HG02943 (cell line): ENCODE measurements at regions not wholly inside any gene's neighbourhood (a gene's known extent, or its start where the extent isn't known, plus 50 kb on each side); places are given as distances from the start of the nearest gene placed in this dataset.
"Not testable (repeated sequence)": the region's sequence is repeated elsewhere in the genome, so short reads cannot be mapped to it uniquely, and the experiment has no call there.

Experiments
- ATAC-seq: cut with Tn5 transposase; IDR thresholded peaks from one replicate; pipeline ENCODE4 v1.9.1; 2021; ENCODE audit warnings: mild to moderate bottlenecking, low read depth, moderate library complexity; ENCODE audit not compliant: unreplicated experiment

DNA sequence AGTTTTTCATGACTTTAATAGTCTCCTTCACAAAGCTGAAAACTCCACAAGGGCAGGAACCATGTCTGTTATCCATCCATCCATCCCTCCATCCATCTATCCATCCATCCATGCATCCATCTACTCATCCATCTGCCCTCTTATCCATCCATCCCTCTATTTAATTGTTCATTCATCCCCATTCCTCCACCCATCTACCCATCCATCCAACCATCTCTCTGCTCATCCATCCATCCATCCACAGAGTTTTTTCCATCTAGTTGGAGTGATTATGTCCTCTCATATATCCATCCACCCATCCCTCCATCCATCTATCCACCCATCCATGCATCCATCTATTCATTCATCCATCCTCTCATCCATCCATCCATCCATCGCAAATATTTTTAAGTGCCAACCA, 237.9 kb downstream of the EMX2 start:
- no peak for ATAC-seq

DNA sequence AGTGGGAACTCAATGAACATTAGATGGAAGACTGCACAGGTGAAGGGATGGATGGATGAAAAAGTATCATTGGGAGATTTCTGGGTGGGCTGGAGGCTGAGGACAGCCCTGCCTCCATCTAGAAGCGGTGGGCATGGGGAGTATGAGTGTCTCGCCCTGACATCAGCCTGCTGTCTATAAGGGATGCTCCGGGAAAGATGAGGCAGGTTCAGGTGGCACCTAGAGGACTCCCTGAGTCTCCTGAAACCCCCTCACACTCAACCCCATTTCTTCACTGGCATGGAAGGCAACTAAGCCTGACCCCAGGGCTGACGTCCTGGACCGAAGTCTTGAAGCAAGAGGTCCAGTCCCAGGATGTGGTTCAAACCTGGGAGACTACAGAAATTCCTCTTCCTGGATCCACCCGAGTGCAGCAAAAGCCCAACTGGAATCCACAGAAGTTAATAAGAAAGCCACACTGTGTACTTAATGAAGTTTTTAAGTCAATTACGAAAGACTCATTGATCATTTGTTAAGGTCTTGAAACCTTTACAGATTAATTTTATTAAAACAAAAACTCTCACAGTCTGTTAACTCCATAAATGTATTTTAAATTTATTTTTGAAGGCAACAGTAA, 238.8 kb downstream of the EMX2 start:
- ATAC-seq = no peak

DNA sequence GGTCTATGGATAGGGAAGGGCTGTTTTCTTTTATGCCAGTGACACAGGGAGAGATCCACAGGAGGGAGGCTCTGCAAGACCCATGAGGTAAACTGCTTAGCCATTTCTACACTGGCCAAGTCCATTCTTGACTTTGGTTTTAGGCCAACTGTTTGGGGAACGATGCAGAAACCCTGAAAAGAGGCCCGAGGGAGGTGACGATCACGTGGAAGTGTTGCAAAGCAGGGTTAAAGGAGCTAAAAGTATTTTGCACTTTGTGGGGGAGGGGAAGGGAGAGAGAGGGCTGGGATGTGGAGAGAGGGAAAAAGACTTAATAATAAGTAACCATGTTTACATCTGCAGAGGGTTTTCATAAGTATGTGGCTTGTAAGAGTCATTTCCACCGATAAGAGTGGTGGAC, 239.7 kb downstream of the EMX2 start:
- ATAC-seq = no peak

DNA sequence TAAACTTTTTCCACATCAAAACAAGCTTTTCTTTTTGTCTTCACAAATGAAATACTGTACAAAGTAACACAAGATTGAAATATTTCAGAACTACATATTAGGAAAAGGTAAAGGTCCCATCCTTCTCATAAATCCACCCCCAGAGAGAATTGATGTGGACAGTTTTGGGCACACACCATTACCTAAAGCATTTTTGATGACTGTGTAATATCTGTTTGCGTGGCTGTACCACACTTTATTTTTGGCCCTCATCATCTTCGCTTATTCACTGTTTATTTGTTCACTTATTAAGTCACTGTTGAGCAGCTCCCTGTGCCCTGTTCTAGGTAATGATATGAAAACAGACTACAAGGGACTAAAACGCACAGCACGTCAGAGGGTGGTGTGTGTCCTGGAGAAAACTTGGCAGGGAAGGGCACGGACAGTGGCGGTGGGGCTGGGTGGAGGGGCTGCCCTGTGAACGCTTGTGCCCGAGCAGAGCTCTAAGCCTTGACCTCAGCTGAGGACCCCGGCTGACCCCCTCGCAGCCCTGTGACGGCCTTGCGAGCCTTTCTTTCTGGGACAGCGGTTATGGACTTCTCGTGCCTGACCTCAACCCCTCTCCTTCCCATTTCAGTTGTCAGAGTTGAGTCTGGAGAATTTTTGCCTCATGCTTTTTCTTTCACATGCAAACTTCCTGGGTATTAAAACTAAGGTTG, 241.3 kb downstream of the EMX2 start:
- no peak for ATAC-seq

DNA sequence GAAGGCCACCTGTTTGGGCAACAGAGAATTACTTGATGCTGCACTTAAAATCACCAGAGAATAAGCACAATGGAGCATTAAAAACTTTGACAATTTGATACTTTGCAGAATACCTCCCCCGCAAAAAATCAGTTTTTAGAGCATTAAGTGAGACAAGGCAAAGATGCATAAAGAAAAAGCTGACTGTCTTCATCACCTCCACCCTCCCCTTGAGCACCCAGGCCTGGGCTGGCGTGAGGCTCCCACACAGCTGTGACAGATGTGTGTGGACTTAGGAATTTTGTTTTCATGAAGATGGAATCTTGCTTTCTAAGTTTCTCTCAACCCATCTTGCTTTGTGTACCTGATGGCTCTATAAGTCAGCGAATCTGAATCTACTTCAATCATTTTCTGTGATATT, 242.2 kb downstream of the EMX2 start:
- no peak for ATAC-seq

DNA sequence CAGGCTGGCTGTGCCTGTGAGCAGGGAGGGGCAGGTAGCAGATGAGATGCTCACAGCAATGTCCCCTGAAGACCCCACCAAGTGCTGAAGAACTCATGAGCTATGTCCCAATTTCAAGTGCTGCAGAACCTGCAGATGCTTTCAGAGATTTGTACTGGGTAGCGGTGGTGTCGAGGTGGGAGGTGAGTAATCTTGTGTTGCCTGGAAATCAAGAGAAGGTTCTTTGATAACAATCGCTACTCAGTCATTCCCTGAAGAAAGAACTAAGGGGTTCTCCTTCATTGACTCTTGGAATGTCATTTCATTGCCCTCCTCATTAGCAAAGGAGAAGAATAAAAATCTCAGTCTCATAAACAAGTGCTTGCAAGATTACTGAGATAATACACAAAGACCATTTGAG, 246.4 kb downstream of the EMX2 start:
- ATAC-seq = no peak

DNA sequence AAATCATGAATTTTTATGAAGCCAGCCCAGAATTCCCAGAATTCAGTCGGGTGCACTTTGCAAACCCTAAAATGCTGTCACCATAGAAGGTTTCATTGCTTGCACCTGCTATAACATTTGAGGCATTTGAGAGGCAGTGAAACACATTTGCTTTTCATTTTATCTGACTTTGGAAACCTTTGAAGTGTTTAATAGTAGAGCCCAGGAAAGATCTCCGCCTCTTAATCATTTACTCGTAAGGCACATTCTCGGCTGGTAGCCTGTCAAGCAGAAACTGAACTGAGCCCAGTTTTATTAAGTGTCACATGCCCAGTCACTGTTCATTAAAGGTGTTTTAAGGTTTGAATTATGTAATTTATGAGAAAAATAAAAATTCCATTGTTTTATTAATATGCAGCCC, 247.6 kb downstream of the EMX2 start:
- no peak for ATAC-seq

DNA sequence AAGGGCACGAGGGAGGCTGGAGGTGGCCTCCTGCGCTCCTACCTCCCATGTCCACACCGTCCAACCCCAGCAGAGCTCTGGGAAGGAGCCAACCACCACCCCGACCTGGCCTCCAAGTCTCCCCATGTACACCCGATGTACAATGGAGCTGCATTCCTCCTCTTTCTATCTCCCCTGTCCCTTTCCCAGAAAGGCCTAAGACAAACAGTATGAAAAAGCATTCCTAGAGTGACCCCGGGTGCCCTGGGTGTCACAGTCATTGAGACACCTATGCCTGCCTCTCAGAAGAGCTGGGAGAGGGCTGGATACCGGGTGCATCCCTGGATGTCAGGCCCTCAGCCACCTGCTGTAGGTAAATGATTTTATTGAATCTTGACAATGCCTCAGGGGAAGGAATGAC, 248.1 kb downstream of the EMX2 start:
- no peak for ATAC-seq

DNA sequence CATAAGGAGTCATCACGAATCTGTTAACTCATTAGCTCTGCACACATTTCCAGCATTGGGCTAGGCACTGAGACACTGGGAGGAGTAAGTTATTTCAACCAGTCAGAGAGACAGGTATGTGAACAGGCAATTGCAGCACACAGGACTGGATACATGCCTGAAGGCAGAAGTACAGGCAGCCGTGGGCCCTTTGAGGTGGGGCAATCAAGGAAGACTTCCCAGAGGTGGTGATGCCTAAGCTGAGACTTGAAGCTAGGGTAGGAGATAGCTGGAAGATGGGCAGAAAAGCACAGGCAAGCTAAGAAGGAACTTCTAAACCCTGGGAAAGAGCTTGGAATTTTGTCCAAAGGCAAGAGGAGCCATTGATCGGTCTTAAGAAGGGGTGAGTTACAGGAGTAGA, 249.7 kb downstream of the EMX2 start:
- ATAC-seq = no peak

DNA sequence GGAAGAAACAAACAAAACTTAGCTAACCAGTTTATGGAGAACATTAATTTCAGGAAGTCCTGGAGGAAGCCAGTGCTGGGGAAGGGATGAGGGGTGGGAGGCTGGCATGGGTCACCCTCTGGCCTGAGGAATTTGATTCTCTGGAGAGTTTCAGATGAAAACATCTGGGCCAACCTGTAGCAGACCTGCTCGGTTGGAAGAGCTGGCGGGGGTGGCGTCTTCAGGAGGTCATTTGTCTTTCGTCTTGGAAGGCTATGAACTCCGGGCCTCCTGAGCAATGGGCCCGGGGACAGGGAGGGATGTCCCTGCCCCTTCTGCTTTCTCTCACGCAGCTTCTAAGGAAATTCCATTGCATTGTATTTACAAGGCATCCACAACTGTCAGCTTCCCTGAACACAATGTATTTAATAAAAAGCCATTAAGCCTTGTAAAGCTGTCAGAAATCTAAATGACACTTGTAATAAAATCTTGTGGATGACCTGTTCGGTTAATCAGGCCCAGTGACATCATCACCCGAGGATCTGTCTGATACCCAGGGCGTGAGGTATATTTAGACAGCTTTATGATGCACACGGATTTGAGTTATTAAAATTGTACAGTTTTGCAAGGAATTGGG, 250.5 kb downstream of the RAB11FIP2 start:
- ATAC-seq = no peak

DNA sequence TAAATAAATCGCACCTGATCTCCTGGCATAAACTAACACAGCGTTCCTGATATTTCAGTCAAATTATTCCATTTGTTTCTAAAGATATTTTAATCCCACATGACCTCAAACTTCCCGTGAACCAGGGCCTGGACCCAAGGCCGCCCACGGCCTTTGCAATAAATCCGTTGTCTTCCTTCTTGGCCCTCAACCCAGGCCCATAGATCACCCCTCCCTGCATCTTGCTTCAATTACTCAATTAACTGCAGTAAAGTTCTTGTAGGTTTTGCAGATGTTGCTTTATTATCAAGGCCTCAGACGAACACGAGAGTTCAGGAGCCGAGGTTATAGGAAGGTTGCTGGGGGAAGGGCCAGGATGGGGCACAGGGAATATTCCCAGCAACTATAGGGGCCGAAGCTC, 249.4 kb downstream of the RAB11FIP2 start:
- no peak for ATAC-seq

DNA sequence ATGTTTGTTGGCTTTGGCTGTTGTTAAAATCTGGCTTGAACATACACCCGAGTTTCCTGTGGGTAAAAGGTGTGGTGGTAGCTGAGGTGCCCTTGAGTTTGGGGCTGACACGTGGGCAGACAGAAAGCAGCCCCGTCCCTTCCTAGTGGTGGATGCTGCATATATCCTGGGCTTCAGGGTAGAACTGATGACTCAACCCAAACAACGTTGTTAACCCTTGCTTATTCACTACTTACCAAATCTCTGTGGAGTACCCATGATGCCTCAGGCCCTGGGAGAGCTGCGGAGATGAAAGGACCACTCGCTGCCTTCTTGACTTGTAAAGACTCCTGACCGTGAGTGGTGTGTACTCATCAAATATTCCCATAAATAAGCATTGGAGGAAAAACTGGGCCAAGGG, 245.1 kb downstream of the RAB11FIP2 start:
- no peak for ATAC-seq

DNA sequence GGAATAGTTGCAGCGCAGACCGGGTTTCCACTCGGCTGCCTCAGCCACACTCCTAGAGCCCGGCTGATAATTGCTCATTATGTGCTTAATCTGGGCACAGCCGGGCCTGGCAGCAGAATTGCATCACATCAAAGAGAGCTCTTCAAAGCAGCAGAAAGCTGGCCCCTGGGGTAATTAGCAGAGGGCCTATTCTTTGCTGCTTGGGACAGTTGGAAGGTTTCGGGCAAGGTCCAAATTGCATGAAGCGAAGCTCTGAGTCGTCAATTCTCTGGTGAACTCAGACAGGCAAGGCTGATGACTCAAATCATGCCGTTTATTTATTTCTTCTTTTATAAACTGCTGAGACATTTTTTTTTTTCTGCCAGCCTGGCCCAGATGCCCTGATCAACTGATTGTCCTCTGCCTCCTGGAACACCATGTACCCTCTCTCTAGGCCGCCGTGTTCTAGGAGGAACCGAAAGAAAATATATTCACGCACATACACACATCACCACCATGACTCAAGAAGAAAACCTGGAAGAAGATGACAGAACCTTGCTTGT, 242.2 kb downstream of the RAB11FIP2 start:
- no peak for ATAC-seq

DNA sequence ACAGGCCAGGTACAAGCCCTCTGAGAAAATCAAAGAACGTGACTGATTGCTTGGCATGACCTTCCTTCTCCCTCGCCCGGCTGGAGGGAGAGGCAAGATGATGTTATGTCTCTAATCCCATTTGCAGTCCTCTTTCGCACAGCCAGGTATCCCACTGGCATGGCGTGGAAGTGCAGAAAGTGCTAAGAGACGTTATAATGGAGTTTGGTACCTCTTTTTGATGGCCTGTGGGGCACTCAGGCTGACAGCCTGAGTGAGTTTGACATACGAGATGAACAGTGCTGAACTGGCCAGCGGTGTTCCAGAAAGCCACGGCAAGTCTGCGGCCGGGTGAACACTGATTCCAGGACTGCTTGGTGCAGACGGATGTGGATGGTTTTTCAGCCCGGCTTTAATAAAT, 241.6 kb downstream of the RAB11FIP2 start:
- ATAC-seq = no peak

DNA sequence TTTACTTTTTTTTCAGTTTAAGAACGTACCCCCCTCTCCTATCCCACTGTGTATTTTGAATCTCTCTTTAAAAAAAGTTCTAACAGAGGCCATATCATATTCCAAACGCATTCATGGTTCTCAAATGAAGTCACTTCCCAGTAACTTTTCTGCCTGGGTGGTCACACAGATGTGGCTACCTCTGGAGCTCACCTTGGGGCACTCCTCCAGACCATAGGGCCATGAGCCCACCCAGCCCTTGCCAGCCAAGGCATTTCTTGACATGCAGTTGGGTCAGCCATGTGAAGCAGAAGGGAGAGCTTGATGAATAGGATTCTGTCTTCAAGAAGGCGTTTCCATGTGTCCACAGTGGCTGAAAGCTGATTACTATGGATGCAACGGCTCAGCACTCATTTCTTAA, 239.3 kb downstream of the RAB11FIP2 start:
- no peak for ATAC-seq

DNA sequence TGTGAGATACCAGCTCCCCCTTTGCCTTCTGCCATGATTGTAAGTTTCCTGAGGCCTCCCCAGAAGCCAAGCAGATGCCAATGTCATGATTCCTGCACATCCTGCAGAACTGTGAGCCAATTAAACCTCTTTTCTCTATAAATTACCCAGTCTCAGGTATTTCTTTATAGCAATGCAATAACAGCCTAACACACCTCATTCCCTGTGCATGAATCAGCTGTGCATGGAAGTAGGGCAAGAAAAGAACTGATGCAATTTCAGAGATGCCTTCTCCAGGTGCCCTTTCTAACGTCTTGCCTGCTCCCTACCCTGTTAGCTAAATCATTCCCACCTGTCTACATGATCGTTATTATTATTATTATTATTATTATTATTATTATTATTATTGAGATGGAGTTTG, 230.9 kb downstream of the RAB11FIP2 start:
- not testable (repeated sequence) for ATAC-seq

DNA sequence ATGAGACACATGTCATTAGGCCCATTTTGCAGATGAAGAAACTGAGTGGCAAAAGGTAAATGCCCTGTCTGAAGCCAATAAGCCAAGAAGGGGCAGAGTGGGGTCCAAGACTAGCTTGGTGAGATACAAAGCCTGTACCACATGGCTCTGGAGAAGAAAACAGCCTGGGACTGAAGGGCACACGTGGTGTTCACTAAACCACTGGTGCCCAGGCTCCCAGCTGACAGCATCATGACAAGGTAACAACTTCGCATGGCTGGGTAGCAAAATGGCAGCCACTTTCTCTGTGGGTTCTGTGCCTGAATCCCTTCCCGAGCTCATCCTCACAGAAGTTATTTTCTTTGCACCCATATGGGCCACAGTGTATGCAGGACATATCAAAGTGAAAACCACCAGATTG, 229.6 kb downstream of the RAB11FIP2 start:
- ATAC-seq = no peak

DNA sequence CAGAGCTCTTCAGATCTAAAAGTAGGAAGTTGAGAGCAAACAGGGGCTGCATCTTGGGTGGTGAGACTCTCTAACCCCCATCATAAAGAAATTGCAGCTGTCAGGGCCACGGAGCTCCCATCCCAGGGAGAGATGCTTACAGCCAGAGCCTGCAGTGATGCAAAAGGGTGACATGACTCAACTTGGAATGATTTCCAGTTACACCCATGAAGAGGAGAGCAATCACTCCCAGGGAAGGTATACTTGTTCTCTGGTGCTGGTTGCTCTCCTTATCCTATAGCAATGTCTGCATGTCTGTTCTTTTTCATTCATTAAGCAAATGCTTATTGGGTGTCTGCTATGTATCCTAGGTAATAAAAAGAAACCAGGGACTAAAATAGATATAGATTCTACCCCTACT, 228.0 kb downstream of the RAB11FIP2 start:
- no peak for ATAC-seq

DNA sequence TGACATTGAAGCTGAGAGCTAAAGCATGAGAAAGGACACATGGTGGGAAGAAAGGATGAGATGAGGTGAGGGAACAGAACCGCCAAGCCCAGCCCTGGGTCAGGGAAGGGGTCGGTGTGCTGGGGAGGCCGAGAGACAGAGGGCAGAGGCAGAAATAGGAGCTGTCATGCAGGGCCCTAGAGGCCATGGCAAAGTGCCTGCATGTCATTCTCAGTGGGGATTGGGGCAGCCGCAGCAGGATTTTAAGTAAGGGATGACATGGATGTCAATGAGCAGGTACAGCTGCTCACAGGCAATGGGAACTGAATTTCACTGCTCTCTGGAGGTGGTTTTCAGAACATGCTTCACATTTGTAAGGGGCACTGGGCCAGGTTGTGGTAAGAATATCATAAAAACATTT, 227.4 kb downstream of the RAB11FIP2 start:
- ATAC-seq = no peak

DNA sequence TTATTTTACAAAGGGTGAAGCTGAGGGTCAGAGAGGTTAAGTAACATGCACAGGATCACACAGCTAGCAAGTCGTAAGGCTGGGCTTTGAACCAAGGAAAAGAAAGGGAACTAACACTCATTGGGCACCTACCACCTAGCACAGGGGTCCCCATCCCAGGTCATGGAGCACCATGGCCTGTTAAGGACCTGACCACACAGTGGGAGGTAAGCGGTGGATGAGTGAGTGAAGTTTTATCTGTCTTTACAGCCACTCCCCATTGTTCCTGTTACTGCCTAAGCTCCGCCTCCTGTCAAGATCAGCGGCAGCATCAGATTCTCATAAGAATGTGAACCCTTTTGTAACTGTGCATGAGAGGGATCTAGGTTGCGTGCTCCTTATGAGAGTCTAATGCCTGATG, 222.8 kb downstream of the RAB11FIP2 start:
- no peak for ATAC-seq

DNA sequence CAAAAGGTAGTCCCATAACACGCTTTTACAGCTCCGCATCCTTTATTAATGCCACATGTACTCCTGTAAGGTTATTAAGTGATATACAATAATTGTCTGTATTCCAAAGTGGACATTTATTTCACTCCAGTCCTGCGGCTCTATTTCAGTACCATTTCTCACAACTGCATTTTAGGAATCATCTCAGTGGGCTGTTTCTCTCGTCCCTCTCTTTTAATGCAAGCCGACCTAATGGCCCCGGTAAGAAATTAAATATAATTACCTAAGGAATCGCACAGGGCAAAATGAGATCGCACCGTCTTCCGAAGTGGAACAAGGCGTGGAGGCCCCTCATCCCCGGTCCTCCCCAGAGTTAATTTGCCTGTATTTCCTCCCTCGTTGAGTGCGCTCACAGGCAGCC, 216.5 kb downstream of the RAB11FIP2 start:
- ATAC-seq = no peak

DNA sequence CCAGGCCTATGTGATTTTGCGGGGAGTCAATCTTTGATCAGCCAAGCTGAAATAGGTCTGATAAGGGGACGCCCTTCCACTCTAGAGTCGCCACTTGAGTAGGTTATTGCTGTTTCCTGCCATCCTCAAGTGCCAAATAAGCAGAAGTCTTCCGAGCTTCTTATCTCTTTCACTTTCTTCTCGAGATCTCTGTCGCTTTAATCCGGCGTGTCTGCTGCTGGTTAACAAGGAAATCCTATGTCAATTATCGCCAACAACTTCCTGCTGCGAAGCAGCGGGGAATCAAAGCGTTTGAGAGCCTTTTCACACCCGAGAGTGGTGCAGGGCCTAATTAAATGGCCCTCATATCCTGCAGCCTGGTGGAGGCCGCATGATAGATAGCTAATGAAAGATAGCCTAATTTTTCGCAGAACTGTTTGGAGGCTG, 215.9 kb downstream of the RAB11FIP2 start:
- peak; percentile 79 for ATAC-seq
